Neuronal stem cell (in vitro differentiated cells): ENCODE measurements at regions not wholly inside any gene's neighbourhood (a gene's known extent, or its start where the extent isn't known, plus 50 kb on each side); places are given as distances from the start of the nearest gene placed in this dataset.

Experiments
- DNase-seq: peaks from one replicate; pipeline ENCODE4 v3.0.0-alpha.2; 2013; ENCODE audit warnings: low spot score
- H2AFZ ChIP-seq: one replicate; pipeline ENCODE4 v1.6.1; 2013; ENCODE audit warnings: mild to moderate bottlenecking, low read length, inconsistent platforms
- H2AK5ac ChIP-seq: 2 replicates; pipeline ENCODE4 v1.6.1; 2013; ENCODE audit warnings: low read depth, mild to moderate bottlenecking, inconsistent platforms, low read length, moderate library complexity, mixed read lengths
- H2BK120ac ChIP-seq: 2 replicates; pipeline ENCODE4 v1.6.1; 2013; ENCODE audit warnings: low read depth, mild to moderate bottlenecking, inconsistent platforms, low read length, moderate library complexity, mixed read lengths
- H2BK12ac ChIP-seq: one replicate; pipeline ENCODE4 v1.6.1; 2013; ENCODE audit warnings: low read length, inconsistent platforms
- H2BK15ac ChIP-seq: 2 replicates; pipeline ENCODE4 v1.6.1; 2013; ENCODE audit warnings: mild to moderate bottlenecking, low read length, inconsistent platforms, mixed read lengths
- H2BK5ac ChIP-seq: one replicate; pipeline ENCODE4 v1.6.1; 2013; ENCODE audit warnings: inconsistent platforms, mild to moderate bottlenecking, low read length, moderate library complexity
- H3K14ac ChIP-seq: one replicate; pipeline ENCODE4 v1.6.1; 2013; ENCODE audit warnings: low read length, inconsistent platforms
- H3K18ac ChIP-seq: 2 replicates; pipeline ENCODE4 v1.6.1; 2013; ENCODE audit warnings: low read length, inconsistent platforms
- H3K23ac ChIP-seq: 2 replicates; pipeline ENCODE4 v1.6.1; 2013; ENCODE audit warnings: low read depth, mild to moderate bottlenecking, mixed read lengths, low read length, inconsistent platforms; ENCODE audit not compliant: poor library complexity
- H3K27ac ChIP-seq: replicated peaks from 3 replicates; pipeline ENCODE4 v1.5.1; 2013; ENCODE audit warnings: low read length, inconsistent platforms
- H3K27me3 ChIP-seq, 3 experiments: 2 replicates each; pipeline ENCODE4 v1.6.1; 2013; ENCODE audit warnings: low read length in 3 of 3, mild to moderate bottlenecking in 2 of 3, inconsistent platforms in 1 of 3, low read depth in 1 of 3, mixed read lengths in 1 of 3, moderate library complexity in 1 of 3; ENCODE audit not compliant: control insufficient read depth in 3 of 3, insufficient read depth in 3 of 3
- H3K36me3 ChIP-seq, 2 donors: replicated peaks in 1 of 2; 2 replicates each; pipeline ENCODE4 v1.6.1; 2013; ENCODE audit warnings: low read length in 2 of 2; ENCODE audit not compliant: control insufficient read depth in 2 of 2, insufficient read depth in 2 of 2
- H3K4ac ChIP-seq: 2 replicates; pipeline ENCODE4 v1.6.1; 2013; ENCODE audit warnings: inconsistent platforms, mild to moderate bottlenecking, low read length, moderate library complexity
- H3K4me1 ChIP-seq, 2 donors: 1 replicate in 1 of 2; 2 replicates in 1 of 2; pipeline ENCODE4 v1.6.1; 2013; ENCODE audit warnings: low read length in 2 of 2, low read depth in 1 of 2; ENCODE audit not compliant: control insufficient read depth in 2 of 2, insufficient read depth in 1 of 2
- H3K4me2 ChIP-seq: one replicate; pipeline ENCODE4 v1.6.1; 2013; ENCODE audit warnings: mild to moderate bottlenecking, low read length, inconsistent platforms; ENCODE audit not compliant: insufficient read depth, poor library complexity, severe bottlenecking
- H3K4me3 ChIP-seq, 2 donors: 2 replicates each; pipeline ENCODE4 v1.5.1; 2013; ENCODE audit warnings: low read length in 2 of 2, mild to moderate bottlenecking in 2 of 2, inconsistent platforms in 1 of 2, moderate library complexity in 1 of 2
- H3K79me1 ChIP-seq: one replicate; pipeline ENCODE4 v1.6.1; 2013; ENCODE audit warnings: low read depth, mild to moderate bottlenecking, inconsistent platforms, low read length, moderate library complexity
- H3K9ac ChIP-seq: one replicate; pipeline ENCODE4 v1.6.1; 2013; ENCODE audit warnings: mild to moderate bottlenecking, low read depth, low read length, inconsistent platforms; ENCODE audit not compliant: poor library complexity
- H3K9me3 ChIP-seq, 2 donors: replicated peaks in 1 of 2; 2 replicates each; pipeline versions ENCODE3 to v1.6.1; 2013; ENCODE audit warnings: low read length in 2 of 2, mild to moderate bottlenecking in 2 of 2, inconsistent platforms in 1 of 2, low read depth in 1 of 2, mixed read lengths in 1 of 2, moderate library complexity in 1 of 2; ENCODE audit not compliant: control insufficient read depth in 2 of 2, insufficient read depth in 1 of 2
- H4K8ac ChIP-seq: one replicate; pipeline ENCODE4 v1.6.1; 2013; ENCODE audit warnings: low read depth, mild to moderate bottlenecking, inconsistent platforms, low read length, moderate library complexity
- H4K91ac ChIP-seq: one replicate; pipeline ENCODE4 v1.6.1; 2013; ENCODE audit warnings: low read length, low read depth, mild to moderate bottlenecking, inconsistent platforms; ENCODE audit not compliant: poor library complexity
- WGBS, 2 donors: extraction: QIAGEN DNeasy Blood & Tissue Kit; methylation state at CpG; one replicate each; pipeline ENCODE4 v1.1.7; 2013; ENCODE audit warnings: missing lambda C conversion rate in 2 of 2, mixed read lengths in 1 of 2; ENCODE audit not compliant: insufficient read length in 2 of 2, insufficient replicate concordance in 1 of 2; ENCODE audit errors: extremely low coverage in 2 of 2; 5-methylcytosine and 5-hydroxymethylcytosine counted together

- no peak overlapping the region for H3K9ac ChIP-seq
- H3K27ac ChIP-seq: no peak overlapping the region
- no peak overlapping the region for H2AK5ac ChIP-seq
- H3K27me3 ChIP-seq: no peaks in the 10 kb centered on the region
- H3K79me1 ChIP-seq: no peaks in the 10 kb centered on the region
- H3K4ac ChIP-seq: no peak overlapping the region
- H3K4me1 ChIP-seq: no peaks in the 10 kb centered on the region
- H2BK15ac ChIP-seq: no peak overlapping the region
- no peak overlapping the region for H2BK12ac ChIP-seq
- H3K23ac ChIP-seq: no peak overlapping the region
- no peaks in the 10 kb centered on the region for H3K36me3 ChIP-seq
- no peak overlapping the region for H4K91ac ChIP-seq
- no CpG with 5 or more reads among the region's 5 CpGs for WGBS, 2 donors
- no peak overlapping the region for H4K8ac ChIP-seq
- peaks cover 0 to 6% of the 10 kb centered on the region in 2 donors for H3K9me3 ChIP-seq
- no peak overlapping the region for H2AFZ ChIP-seq
- no peak overlapping the region for H2BK5ac ChIP-seq
- H2BK120ac ChIP-seq: no peak overlapping the region
- no peak overlapping the region for H3K4me3 ChIP-seq
- no peak overlapping the region for H3K4me2 ChIP-seq
- H3K14ac ChIP-seq: no peak overlapping the region
- H3K18ac ChIP-seq: no peak overlapping the region
- no peak for DNase-seq
These were observed 571.9 kb upstream of the CRIM1 start for GRCh38 chr2:35783723-35784122.

DNA sequence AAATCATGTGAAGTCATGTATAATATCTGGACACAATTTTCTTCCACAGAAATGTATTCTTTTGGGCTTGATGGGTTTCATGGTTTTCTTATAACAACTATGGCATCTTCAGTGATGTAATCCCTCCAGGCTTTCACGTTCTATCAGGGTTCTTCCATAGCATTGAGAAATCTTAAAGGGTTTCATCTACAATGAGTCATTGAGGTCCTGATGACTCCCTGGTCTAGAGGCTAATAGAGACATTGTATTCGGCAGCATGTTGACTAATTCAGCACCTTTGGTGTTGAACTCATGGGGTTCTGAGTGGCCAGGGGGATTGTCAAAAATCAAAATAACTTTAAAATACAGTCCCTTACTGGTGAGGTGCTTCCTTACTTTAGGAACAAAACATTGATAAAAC, 614.0 kb upstream of the CRIM1 start:
- Histone ChIP-seq H2BK120ac (no peak overlapping the region), H2BK15ac (no peak overlapping the region), H3K14ac (no peak overlapping the region), H2AK5ac (no peak overlapping the region), H3K79me1 (no peaks in the 10 kb centered on the region), H3K4me2 (no peak overlapping the region), H3K9me3 (no peaks in the 10 kb centered on the region), H4K8ac (no peak overlapping the region), H3K36me3 (no peaks in the 10 kb centered on the region), H3K18ac (no peak overlapping the region), H4K91ac (no peak overlapping the region), H2BK12ac (no peak overlapping the region), H2AFZ (no peak overlapping the region), H3K4me3 (no peak overlapping the region), H3K27me3 (no peaks in the 10 kb centered on the region), H3K4ac (no peak overlapping the region), H3K9ac (no peak overlapping the region), H3K27ac (no peak overlapping the region), H3K23ac (no peak overlapping the region), H3K4me1 (no peaks in the 10 kb centered on the region), H2BK5ac (no peak overlapping the region)
- DNase-seq: no peak
- WGBS, 2 donors: no CpG with 5 or more reads among the region's 2 CpGs

GRCh38 chr2:35731674-35732073, 623.9 kb upstream of the CRIM1 start:
- H3K9ac ChIP-seq: no peak overlapping the region
- no peaks in the 10 kb centered on the region for H3K36me3 ChIP-seq
- H2BK120ac ChIP-seq: no peak overlapping the region
- no peak overlapping the region for H3K4me2 ChIP-seq
- H3K23ac ChIP-seq: no peak overlapping the region
- no peak for DNase-seq
- no peak overlapping the region for H2AFZ ChIP-seq
- no peak overlapping the region for H2BK5ac ChIP-seq
- H3K27ac ChIP-seq: no peak overlapping the region
- no peak overlapping the region for H3K18ac ChIP-seq
- H3K4me3 ChIP-seq: no peak overlapping the region
- H2BK15ac ChIP-seq: no peak overlapping the region
- no peak overlapping the region for H2AK5ac ChIP-seq
- H3K27me3 ChIP-seq: no peaks in the 10 kb centered on the region
- H3K4me1 ChIP-seq: no peaks in the 10 kb centered on the region
- H3K14ac ChIP-seq: no peak overlapping the region
- H3K4ac ChIP-seq: no peak overlapping the region
- H2BK12ac ChIP-seq: no peak overlapping the region
- H4K91ac ChIP-seq: no peak overlapping the region
- no peaks in the 10 kb centered on the region for H3K9me3 ChIP-seq
- no peaks in the 10 kb centered on the region for H3K79me1 ChIP-seq
- H4K8ac ChIP-seq: no peak overlapping the region

- DNase-seq: no peak
- H4K91ac ChIP-seq: no peak overlapping the region
- H3K27ac ChIP-seq: no peak overlapping the region
- H2AK5ac ChIP-seq: no peak overlapping the region
- H3K4me2 ChIP-seq: no peak overlapping the region
- H3K79me1 ChIP-seq: no peaks in the 10 kb centered on the region
- H3K14ac ChIP-seq: no peak overlapping the region
- no peaks in the 10 kb centered on the region for H3K36me3 ChIP-seq
- H4K8ac ChIP-seq: no peak overlapping the region
- no peak overlapping the region for H3K23ac ChIP-seq
- H2BK15ac ChIP-seq: no peak overlapping the region
- H3K4me1 ChIP-seq: no peaks in the 10 kb centered on the region
- H3K9ac ChIP-seq: no peak overlapping the region
- H2BK5ac ChIP-seq: no peak overlapping the region
- no peaks in the 10 kb centered on the region for H3K9me3 ChIP-seq
- H2AFZ ChIP-seq: no peak overlapping the region
- WGBS, 2 donors: no CpG with 5 or more reads among the region's 3 CpGs
- no peak overlapping the region for H3K18ac ChIP-seq
- H3K4ac ChIP-seq: no peak overlapping the region
- no peak overlapping the region for H2BK12ac ChIP-seq
- no peak overlapping the region for H2BK120ac ChIP-seq
- H3K4me3 ChIP-seq: no peak overlapping the region
- no peaks in the 10 kb centered on the region for H3K27me3 ChIP-seq
These were observed 640.7 kb upstream of the CRIM1 start for GRCh38 chr2:35714883-35715282.
